ENCODE measurements at regions not wholly inside any gene's neighbourhood (a gene's known extent, or its start where the extent isn't known, plus 50 kb on each side); places are given as distances from the start of the nearest gene placed in this dataset.
"Not testable (repeated sequence)": the region's sequence is repeated elsewhere in the genome, so short reads cannot be mapped to it uniquely, and the experiment has no call there.

DNA sequence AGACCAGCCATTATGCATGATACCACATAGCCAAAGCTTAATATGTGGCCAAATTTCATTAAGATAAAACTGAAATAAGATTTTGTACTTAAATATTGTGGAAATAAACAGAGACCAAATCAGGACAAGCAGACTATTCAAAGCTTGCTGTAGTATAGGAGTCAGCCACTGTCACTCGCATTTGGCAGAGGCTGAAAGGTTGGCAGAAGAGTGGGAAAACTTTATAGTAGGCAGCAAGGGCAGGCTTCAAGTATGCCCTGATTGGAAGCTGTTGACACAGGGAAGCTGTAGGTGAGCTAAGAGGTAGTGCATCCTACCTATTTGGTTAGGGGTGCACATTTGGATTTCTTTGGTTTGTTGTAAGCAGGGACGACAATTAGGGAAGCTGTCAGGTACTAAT is 202.5 kb upstream of the PDZRN3 start:
- TF ChIP-seq CTCF (IDR thresholded peaks at IDR 0.05; ENCODE audit: insufficient read depth, low read depth, low read length, missing control alignments) = no peak
- no peak overlapping the region for H3K4me3 ChIP-seq (ENCODE audit: low read depth, low read length)
- DNase-seq (ENCODE audit: low read depth) = no peak

DNA sequence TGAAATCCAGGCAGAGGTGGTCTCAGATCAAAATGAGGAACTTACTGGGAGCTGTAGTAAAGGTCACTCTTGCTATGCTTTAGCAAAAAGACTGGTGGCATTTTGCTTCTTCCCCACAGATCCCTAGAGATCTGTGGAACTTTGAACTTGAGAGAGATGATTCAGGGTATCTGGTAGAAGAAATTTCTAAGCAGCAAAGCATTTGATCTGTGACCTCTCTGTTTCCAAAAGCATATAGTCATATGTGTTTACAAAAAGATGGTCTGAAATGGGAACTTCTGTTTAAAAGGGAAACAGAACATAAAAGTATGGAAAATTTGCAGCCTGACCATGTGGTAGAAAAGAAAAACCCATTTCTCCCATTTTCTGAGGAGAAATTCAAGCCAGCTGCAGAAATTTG is 196.2 kb upstream of the PDZRN3 start:
- DNase-seq (ENCODE audit: low read depth); H3K4me3 ChIP-seq (ENCODE audit: low read depth, low read length): not testable (repeated sequence)

GRCh38 chr3:73820431-73820830 is 195.7 kb upstream of the PDZRN3 start:
- no peak overlapping the region for H3K4me3 ChIP-seq (ENCODE audit: low read depth, low read length)
- no peak for TF ChIP-seq CTCF (IDR thresholded peaks at IDR 0.05; ENCODE audit: insufficient read depth, low read depth, low read length, missing control alignments)
- DNase-seq (ENCODE audit: low read depth) = no peak

- TF ChIP-seq CTCF (IDR thresholded peaks at IDR 0.05; ENCODE audit: insufficient read depth, low read depth, low read length, missing control alignments) = no peak
- no peak for DNase-seq (ENCODE audit: low read depth)
- H3K4me3 ChIP-seq (ENCODE audit: low read depth, low read length) = no peak overlapping the region
Measured at GRCh38 chr3:73815966-73816365, 191.2 kb upstream of the PDZRN3 start.

GRCh38 chr3:73813692-73814292 is 189.1 kb upstream of the PDZRN3 start:
- no peak overlapping the region for H3K4me3 ChIP-seq (ENCODE audit: low read depth, low read length)
- DNase-seq (ENCODE audit: low read depth) = no peak
- TF ChIP-seq CTCF (IDR thresholded peaks at IDR 0.05; ENCODE audit: insufficient read depth, low read depth, low read length, missing control alignments) = no peak

GRCh38 chr3:73813291-73813690 is 188.6 kb upstream of the PDZRN3 start:
- TF ChIP-seq CTCF (IDR thresholded peaks at IDR 0.05; ENCODE audit: insufficient read depth, low read depth, low read length, missing control alignments) = no peak
- DNase-seq (ENCODE audit: low read depth) = no peak
- H3K4me3 ChIP-seq (ENCODE audit: low read depth, low read length) = no peak overlapping the region

DNA sequence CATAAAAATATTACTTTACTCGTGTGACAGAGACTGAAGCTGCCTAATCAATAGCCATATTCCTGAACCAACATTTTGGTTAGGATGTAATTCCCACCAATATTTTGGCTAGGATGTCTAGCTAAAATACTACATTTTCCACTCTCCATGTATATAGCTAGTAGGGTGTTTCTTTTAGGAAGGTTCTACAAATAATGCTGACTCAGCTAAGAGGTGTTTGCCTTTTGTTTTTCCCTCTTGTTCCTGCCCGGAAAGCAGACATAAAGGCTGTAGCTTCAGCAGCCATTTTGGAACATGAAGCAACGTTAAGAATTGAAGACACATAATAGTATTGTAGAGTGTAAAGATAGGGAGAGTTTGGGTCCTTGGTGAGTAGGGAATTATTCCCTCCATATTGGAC is 187.3 kb upstream of the PDZRN3 start:
- no peak for DNase-seq (ENCODE audit: low read depth)
- no peak for TF ChIP-seq CTCF (IDR thresholded peaks at IDR 0.05; ENCODE audit: insufficient read depth, low read depth, low read length, missing control alignments)
- H3K4me3 ChIP-seq (ENCODE audit: low read depth, low read length) = no peak overlapping the region
